ENCODE measurements at regions not wholly inside any gene's neighbourhood (a gene's known extent, or its start where the extent isn't known, plus 50 kb on each side); places are given as distances from the start of the nearest gene placed in this dataset.

- TF ChIP-seq HOXA3 (CRISPR knock-in tag; IDR thresholded peaks at IDR 0.05) = no peak
- TF ChIP-seq ZNF276 (CRISPR knock-in tag; IDR thresholded peaks at IDR 0.05; ENCODE audit: low read depth) = no peak
- no peak for TF ChIP-seq POLR2AphosphoS2 (IDR thresholded peaks at IDR 0.05; ENCODE audit: low read depth, low read length)
Observed at GRCh38 chr17:53253956-53254597, 568.6 kb upstream of the KIF2B start.

Data from HepG2 (cell line).